Trophoblast cell (in vitro differentiated cells and primary cell): ENCODE measurements at regions not wholly inside any gene's neighbourhood (a gene's known extent, or its start where the extent isn't known, plus 50 kb on each side); places are given as distances from the start of the nearest gene placed in this dataset.

Experiments used
- DNase-seq, 2 donors: peaks; one replicate each; pipeline ENCODE4 v3.0.0-alpha.2; 2016
- H2AFZ ChIP-seq: 2 replicates; pipeline ENCODE4 v1.6.1; 2013; ENCODE audit warnings: low read length, moderate library complexity, mild to moderate bottlenecking; ENCODE audit not compliant: insufficient read depth, poor library complexity
- H2AK5ac ChIP-seq: 2 replicates; pipeline ENCODE4 v1.6.1; 2013; ENCODE audit warnings: mild to moderate bottlenecking, low read length
- H2BK120ac ChIP-seq: 2 replicates; pipeline ENCODE4 v1.6.1; 2013; ENCODE audit warnings: low read length, mild to moderate bottlenecking, moderate library complexity; ENCODE audit not compliant: insufficient read depth, poor library complexity
- H2BK12ac ChIP-seq: 2 replicates; pipeline ENCODE4 v1.6.1; 2013; ENCODE audit warnings: mild to moderate bottlenecking, low read length, moderate library complexity
- H2BK5ac ChIP-seq: 2 replicates; pipeline ENCODE4 v1.6.1; 2013; ENCODE audit warnings: low read length, low read depth, moderate library complexity, mild to moderate bottlenecking; ENCODE audit not compliant: poor library complexity
- H3K14ac ChIP-seq: 2 replicates; pipeline ENCODE4 v1.6.1; 2013; ENCODE audit warnings: mild to moderate bottlenecking, low read length
- H3K18ac ChIP-seq: 2 replicates; pipeline ENCODE4 v1.6.1; 2013; ENCODE audit warnings: mild to moderate bottlenecking, low read length
- H3K23ac ChIP-seq: 2 replicates; pipeline ENCODE4 v1.6.1; 2013; ENCODE audit warnings: low read length
- H3K27ac ChIP-seq: 2 replicates; pipeline ENCODE4 v1.5.1; 2013; ENCODE audit warnings: low read depth, mild to moderate bottlenecking, inconsistent platforms, low read length, moderate library complexity
- H3K27me3 ChIP-seq: 2 replicates; pipeline ENCODE4 v1.6.1; 2013; ENCODE audit warnings: inconsistent platforms, mild to moderate bottlenecking, low read length, moderate library complexity; ENCODE audit not compliant: insufficient read depth
- H3K36me3 ChIP-seq, 2 experiments: 1 replicate in 1 of 2; 2 replicates in 1 of 2; pipeline ENCODE4 v1.6.1; 2013; ENCODE audit warnings: low read length in 2 of 2, mild to moderate bottlenecking in 2 of 2, moderate library complexity in 1 of 2; ENCODE audit not compliant: insufficient read depth in 2 of 2, control insufficient read depth in 1 of 2
- H3K4ac ChIP-seq: 2 replicates; pipeline ENCODE4 v1.6.1; 2013; ENCODE audit warnings: low read depth, mild to moderate bottlenecking, low read length, moderate library complexity
- H3K4me1 ChIP-seq, 2 experiments: 1 replicate in 1 of 2; 2 replicates in 1 of 2; pipeline ENCODE4 v1.6.1; 2013; ENCODE audit warnings: low read length in 2 of 2, mild to moderate bottlenecking in 2 of 2, moderate library complexity in 1 of 2; ENCODE audit not compliant: insufficient read depth in 2 of 2, control insufficient read depth in 1 of 2
- H3K4me2 ChIP-seq: 2 replicates; pipeline ENCODE4 v1.6.1; 2013; ENCODE audit warnings: inconsistent platforms, mild to moderate bottlenecking, low read length, moderate library complexity
- H3K4me3 ChIP-seq: 2 replicates; pipeline ENCODE4 v1.5.1; 2013; ENCODE audit warnings: mild to moderate bottlenecking, low read depth, low read length, inconsistent platforms
- H3K79me1 ChIP-seq: one replicate; pipeline ENCODE4 v1.6.1; 2013; ENCODE audit warnings: low read length
- H3K79me2 ChIP-seq: 2 replicates; pipeline ENCODE4 v1.6.1; 2013; ENCODE audit warnings: low read length, mild to moderate bottlenecking; ENCODE audit not compliant: control insufficient read depth, insufficient read depth, poor library complexity
- H3K9ac ChIP-seq: 2 replicates; pipeline ENCODE4 v1.6.1; 2013; ENCODE audit warnings: mild to moderate bottlenecking, low read length
- H3K9me3 ChIP-seq: 2 replicates; pipeline ENCODE4 v1.6.1; 2013; ENCODE audit warnings: low read depth, mild to moderate bottlenecking, control low read depth, inconsistent platforms, low read length; ENCODE audit not compliant: insufficient read depth
- H4K12ac ChIP-seq: 2 replicates; pipeline ENCODE4 v1.6.1; 2013; ENCODE audit warnings: low read depth, mild to moderate bottlenecking, low read length, moderate library complexity
- H4K8ac ChIP-seq: 2 replicates; pipeline ENCODE4 v1.6.1; 2013; ENCODE audit warnings: low read depth, mild to moderate bottlenecking, low read length, moderate library complexity
- H4K91ac ChIP-seq: one replicate; pipeline ENCODE4 v1.6.1; 2013; ENCODE audit warnings: low read depth, mild to moderate bottlenecking, low read length, moderate library complexity
- WGBS: extraction: QIAGEN DNeasy Blood & Tissue Kit; methylation state at CpG from one replicate; pipeline ENCODE4 v1.1.7; 2013; ENCODE audit warnings: missing lambda C conversion rate; ENCODE audit not compliant: insufficient read length, insufficient coverage; ENCODE audit errors: extremely low coverage; 5-methylcytosine and 5-hydroxymethylcytosine counted together

DNA sequence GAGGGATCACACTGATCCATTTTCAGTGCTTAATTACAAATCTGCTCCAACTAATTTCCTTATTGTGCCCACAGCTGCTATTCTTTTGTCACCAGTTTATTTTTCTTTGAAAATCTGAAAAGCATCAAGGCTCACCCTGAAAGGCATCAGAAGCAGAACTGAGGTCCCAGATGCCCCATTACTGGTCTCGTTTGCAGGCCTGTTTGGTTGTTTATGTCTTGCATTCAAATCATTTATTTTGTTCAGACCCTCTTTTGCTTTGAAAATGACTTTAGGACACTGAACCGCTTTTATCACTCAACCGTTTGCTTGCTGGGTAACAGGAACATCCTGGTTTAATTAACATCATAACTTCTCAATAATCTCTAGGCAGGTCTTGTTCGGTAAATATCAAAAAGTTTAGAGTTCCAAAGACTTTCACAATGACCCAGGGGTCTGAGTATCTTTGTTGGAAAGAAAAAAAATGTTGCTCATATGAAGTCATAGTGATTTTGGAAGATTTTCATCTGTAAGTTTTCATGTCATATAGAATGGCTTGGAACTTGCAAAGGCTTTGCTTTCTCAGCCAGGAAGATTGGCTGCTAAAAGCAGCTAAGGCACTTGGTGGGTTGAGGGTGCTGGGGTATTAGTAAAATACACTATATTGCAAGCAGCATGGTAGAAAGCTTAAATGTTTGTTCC, 398.3 kb upstream of the NPVF start:
- H2BK120ac ChIP-seq = peak overlapping the region; percentile 66
- peak overlapping the region; percentile 15 for H4K91ac ChIP-seq
- H3K4me2 ChIP-seq = no peak overlapping the region
- H2BK5ac ChIP-seq = no peak overlapping the region
- no peak overlapping the region for H2AK5ac ChIP-seq
- H2AFZ ChIP-seq = no peak overlapping the region
- no peak overlapping the region for H4K8ac ChIP-seq
- no peak overlapping the region for H3K4me3 ChIP-seq
- no peaks in the 10 kb centered on the region for H3K27me3 ChIP-seq
- H3K36me3 ChIP-seq = no peaks in the 10 kb centered on the region
- H3K27ac ChIP-seq = no peak overlapping the region
- H3K4ac ChIP-seq = no peak overlapping the region
- no peak overlapping the region for H3K14ac ChIP-seq
- H3K9me3 ChIP-seq = no peaks in the 10 kb centered on the region
- H3K9ac ChIP-seq = no peak overlapping the region
- no peaks in the 10 kb centered on the region for H3K79me2 ChIP-seq
- no peak overlapping the region for H3K23ac ChIP-seq
- peaks cover 10% of the 10 kb centered on the region for H3K79me1 ChIP-seq
- no peak overlapping the region for H2BK12ac ChIP-seq
- no peak overlapping the region for H4K12ac ChIP-seq
- DNase-seq = no peak
- no peak overlapping the region for H3K18ac ChIP-seq
- no CpG with 5 or more reads among the region's 4 CpGs for WGBS
- H3K4me1 ChIP-seq = peaks cover 0 to 16% of the 10 kb centered on the region in 2 experiments

DNA sequence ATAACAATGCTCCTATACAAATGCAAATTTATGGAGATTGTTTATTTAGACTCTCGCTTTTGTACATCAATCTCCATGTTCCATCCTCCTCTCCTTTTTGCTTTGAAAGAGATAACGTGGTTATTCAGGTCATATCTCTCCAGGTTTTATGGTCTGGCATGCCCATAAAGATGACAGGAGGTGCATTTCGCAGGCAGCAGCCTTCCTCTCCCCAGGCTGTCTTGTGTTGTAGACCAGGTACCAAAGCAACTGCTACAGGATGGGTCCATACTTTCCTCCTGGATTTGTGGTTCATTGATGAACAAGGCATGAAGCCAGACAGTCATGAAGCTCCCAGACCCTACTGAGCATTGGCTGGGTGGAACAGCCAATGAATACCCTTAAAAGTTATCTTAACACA, 400.2 kb upstream of the NPVF start:
- Histone ChIP-seq H3K79me1 (peaks cover 12% of the 10 kb centered on the region), H2BK12ac (peak overlapping the region; percentile 85), H4K12ac (no peak overlapping the region), H3K79me2 (no peaks in the 10 kb centered on the region), H3K36me3 (no peaks in the 10 kb centered on the region), H4K91ac (peak overlapping the region; percentile 80), H2AK5ac (no peak overlapping the region), H3K4me3 (no peak overlapping the region), H4K8ac (no peak overlapping the region), H3K14ac (peak overlapping the region; percentile 9), H3K4me1 (peaks cover 0 to 16% of the 10 kb centered on the region in 2 experiments), H2BK5ac (peak overlapping the region; percentile 10), H3K4me2 (no peak overlapping the region), H3K23ac (no peak overlapping the region), H3K4ac (no peak overlapping the region), H3K27ac (no peak overlapping the region), H2BK120ac (peak overlapping the region; percentile 54), H3K18ac (peak overlapping the region; percentile 4), H3K27me3 (no peaks in the 10 kb centered on the region), H3K9ac (no peak overlapping the region), H2AFZ (no peak overlapping the region), H3K9me3 (no peaks in the 10 kb centered on the region)
- no CpG with 5 or more reads among the region's 3 CpGs for WGBS
- no peak for DNase-seq

DNA sequence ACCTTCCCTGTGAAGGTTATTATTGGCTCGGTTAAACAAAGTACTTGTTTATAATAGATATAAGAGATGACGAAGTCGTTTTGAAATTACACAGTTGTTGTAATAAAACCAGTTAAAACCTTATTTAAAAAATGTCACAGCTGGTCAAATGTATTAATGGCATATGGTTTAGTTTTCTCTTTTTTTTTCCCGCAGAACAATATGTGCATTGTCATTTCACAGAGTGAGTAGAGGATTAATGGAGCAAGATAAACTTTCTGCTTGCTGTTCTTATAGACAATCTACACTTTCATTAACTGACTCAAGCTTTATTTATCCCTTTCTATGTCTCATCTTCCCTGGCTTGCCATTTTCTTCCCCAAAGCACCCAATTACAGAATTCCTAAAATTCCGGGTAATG, 404.3 kb upstream of the NPVF start:
- Histone ChIP-seq H3K36me3 (no peaks in the 10 kb centered on the region), H2BK120ac (no peak overlapping the region), H3K4me2 (no peak overlapping the region), H4K8ac (no peak overlapping the region), H3K23ac (no peak overlapping the region), H3K14ac (no peak overlapping the region), H3K4me1 (peaks cover 0 to 11% of the 10 kb centered on the region in 2 experiments), H3K27ac (no peak overlapping the region), H3K18ac (no peak overlapping the region), H2AFZ (no peak overlapping the region), H4K12ac (no peak overlapping the region), H2AK5ac (no peak overlapping the region), H3K79me1 (peaks cover 20% of the 10 kb centered on the region), H3K79me2 (no peaks in the 10 kb centered on the region), H3K4me3 (no peak overlapping the region), H2BK5ac (no peak overlapping the region), H3K4ac (no peak overlapping the region), H4K91ac (no peak overlapping the region), H2BK12ac (no peak overlapping the region), H3K9ac (no peak overlapping the region), H3K27me3 (no peaks in the 10 kb centered on the region), H3K9me3 (no peaks in the 10 kb centered on the region)
- DNase-seq = no peak
- no CpG with 5 or more reads among the region's 5 CpGs for WGBS

- H3K9me3 ChIP-seq = no peaks in the 10 kb centered on the region
- no peak overlapping the region for H3K4ac ChIP-seq
- no peak overlapping the region for H3K4me3 ChIP-seq
- H3K27me3 ChIP-seq = no peaks in the 10 kb centered on the region
- no peak overlapping the region for H2BK5ac ChIP-seq
- no peak overlapping the region for H3K18ac ChIP-seq
- H2AK5ac ChIP-seq = no peak overlapping the region
- no peak for DNase-seq
- H3K4me1 ChIP-seq = peaks cover 0 to 13% of the 10 kb centered on the region in 2 experiments
- H3K79me1 ChIP-seq = peaks cover 18% of the 10 kb centered on the region
- H3K9ac ChIP-seq = no peak overlapping the region
- no peak overlapping the region for H4K8ac ChIP-seq
- no peak overlapping the region for H3K23ac ChIP-seq
- no CpG with 5 or more reads among the region's 3 CpGs for WGBS
- H3K36me3 ChIP-seq = no peaks in the 10 kb centered on the region
- H2AFZ ChIP-seq = no peak overlapping the region
- H2BK120ac ChIP-seq = no peak overlapping the region
- no peak overlapping the region for H3K4me2 ChIP-seq
- H3K79me2 ChIP-seq = no peaks in the 10 kb centered on the region
- H3K14ac ChIP-seq = no peak overlapping the region
- peak overlapping the region; percentile 75 for H3K27ac ChIP-seq
- H4K12ac ChIP-seq = no peak overlapping the region
- H4K91ac ChIP-seq = peak overlapping the region; percentile 59
- H2BK12ac ChIP-seq = no peak overlapping the region
These were observed 405.2 kb upstream of the NPVF start for GRCh38 chr7:25633426-25634036.
